M059J (cell line): ENCODE measurements at regions not wholly inside any gene's neighbourhood (a gene's known extent, or its start where the extent isn't known, plus 50 kb on each side); places are given as distances from the start of the nearest gene placed in this dataset.

Experiments
- DNase-seq: peaks from one replicate; pipeline ENCODE4 v3.0.0-alpha.2; 2012; ENCODE audit warnings: low read depth

DNA sequence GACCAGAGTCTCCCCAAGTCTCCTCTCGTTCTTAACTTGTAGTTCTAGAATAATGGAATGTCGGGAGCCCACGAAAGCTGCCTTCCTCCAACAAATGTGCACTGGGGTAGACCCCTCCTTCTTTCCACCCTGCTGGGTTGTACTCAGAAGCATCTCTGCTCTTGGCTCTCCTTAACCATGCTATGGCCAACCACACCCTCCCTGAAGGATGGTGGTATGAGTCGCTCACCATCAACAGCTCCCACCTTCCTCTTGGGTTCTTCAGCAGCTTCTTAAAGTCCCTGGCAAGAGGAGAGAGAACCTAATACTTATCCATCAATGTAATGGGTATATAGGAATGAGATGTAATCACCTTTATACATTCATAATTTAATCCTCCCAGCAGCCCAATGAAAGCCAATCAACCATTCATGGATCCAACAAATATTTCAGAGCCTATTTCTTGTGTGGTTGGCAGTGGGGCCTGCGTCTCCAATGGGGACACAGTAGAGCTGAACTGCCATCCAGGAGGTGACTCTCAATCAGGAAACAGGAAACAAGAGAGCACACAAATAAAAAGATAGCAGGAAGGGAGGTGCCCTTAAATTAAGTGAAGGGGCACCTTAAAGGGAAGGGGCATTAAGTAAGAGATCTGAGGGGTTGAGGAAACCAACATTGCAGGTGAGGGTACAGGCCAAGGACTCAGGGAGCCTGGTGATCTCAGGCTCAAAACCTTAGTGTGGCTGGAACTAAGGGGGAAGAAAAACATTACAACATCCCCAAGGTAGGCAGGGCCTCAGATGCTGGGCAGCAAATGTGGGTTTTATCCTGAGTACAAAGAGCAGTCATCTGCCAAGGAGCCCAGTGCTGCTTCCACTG, 64.4 kb upstream of the ETS2 start:
- no peak for DNase-seq

GRCh38 chr21:38741950-38742256, 63.8 kb upstream of the ETS2 start:
- DNase-seq = no peak

DNA sequence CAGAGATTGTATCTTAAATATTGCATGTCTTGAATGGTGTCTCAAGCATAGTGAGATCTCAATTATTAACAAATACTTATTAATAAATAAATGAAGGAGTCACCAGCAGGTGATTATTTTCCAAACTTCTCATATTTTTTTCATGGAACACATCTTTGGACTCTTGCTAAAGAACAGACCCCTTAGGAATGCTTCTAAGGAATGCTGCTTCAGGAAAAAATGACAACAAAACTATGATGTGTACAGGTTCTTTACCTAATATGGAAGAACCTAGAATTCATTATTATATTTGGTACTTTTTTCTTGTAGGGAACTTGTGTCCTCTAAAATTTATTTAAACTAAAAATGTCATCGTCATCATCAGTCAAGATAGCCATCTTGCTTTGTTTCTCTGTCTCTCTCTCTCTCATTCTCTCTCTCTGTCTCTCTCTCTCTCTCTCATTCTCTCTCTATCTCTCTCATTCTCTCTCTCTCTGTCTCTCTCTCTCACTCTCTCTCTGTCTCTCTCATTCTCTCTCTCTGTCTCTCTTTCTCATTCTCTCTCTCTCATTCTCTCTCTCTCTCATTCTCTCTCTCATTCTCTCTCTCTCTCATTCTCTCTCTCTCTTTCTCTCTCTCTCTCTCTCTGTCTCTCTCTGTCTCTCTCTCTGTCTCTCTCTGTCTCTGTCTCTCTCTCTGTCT, 63.0 kb upstream of the ETS2 start:
- DNase-seq = no peak

DNA sequence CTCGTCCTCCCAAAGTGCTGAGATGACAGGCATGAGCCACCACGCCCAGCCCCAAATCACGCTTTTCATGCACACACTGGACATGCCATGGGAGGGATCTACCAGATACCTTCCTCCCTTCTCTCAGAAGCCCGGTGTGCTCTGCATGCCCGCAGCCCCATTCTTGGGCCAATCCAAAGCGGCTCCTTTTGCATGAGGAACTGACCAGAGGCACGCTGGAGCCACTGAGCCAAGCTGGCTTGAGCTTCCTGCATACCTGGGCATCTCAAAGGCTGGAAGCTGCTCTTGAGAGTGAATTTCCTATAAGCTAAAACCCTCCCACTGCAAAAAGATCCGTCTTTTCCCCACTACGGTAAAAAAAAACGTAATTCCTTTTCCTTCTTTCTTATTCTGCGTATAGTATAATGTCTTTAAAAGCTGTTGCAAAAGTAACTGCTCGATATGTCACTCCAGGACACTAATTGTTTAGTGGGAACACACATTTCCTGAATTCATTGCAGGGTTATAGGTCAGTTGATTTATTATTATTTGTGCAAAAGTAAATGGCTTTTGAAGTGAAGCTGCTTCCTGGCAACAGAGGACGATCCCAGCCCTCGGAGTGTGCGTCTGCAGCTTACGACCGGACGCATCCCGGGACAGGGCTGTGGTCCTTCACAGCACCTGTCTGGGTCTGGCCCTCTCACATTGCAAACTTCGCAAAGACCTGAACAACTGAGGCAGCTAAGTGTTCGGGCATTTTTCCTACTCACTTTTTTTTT, 61.8 kb upstream of the ETS2 start:
- DNase-seq = no peak

DNA sequence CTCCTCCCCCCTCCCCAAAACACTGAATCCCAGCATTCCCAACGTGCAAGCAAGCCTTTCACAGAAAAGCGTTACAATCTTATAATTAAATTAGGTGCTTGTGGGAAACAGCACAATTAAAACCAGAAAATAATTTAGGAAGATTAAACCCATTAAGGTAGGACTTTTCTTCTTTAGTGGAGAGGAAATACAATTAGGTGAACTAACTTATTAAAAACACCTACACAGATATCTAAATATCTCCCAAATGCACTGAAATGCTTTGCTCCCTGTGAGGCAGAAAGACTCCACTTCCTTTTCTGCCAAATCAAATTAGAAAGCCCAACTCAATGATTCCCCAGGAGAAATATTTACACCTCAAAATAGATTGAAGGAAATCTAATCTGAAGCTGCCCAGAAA, 60.9 kb upstream of the ETS2 start:
- no peak for DNase-seq

DNA sequence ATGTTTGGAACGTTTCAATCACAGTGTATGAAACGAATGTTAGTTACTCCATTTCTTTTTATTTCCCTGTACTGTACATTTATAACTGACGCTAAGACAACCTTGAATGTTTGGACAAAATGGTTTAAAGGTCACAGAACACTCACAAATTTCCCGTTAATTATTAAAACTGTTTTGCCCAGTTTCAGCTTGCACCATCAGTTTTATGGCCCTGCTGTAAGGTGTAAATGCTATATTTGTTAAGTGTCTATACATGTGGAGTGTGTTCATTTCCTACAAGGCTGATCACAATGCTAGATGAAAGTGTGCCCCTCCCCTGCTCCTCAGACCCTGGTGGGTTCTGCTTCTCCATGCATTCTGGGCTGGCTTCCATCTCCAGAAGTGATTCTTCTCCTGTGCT, 57.9 kb upstream of the ETS2 start:
- no peak for DNase-seq

- no peak for DNase-seq
Measured at GRCh38 chr21:38751379-38752050, 54.2 kb upstream of the ETS2 start.

DNA sequence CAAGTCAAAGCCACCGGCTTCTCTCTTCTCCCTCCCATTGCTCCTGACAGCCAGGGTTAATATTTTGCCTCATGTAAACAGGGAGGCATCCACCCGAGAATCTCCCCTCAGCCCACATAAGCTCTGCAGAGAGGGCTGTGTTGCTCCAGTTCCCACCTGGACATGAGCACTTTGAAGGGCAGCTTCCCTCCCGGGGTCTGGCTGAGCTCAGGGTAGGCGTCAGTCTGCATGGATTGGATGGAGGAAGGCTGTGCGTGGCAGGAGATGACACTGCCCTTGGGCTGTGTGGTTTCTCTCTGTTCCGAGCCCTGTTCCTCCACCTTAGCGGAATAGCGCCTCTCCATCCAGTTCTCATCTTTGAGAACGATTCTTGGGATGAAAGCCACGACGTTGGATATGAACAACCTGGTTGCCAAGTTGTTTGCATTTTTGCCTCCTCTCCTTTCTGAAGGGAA, 53.7 kb upstream of the ETS2 start:
- no peak for DNase-seq

DNA sequence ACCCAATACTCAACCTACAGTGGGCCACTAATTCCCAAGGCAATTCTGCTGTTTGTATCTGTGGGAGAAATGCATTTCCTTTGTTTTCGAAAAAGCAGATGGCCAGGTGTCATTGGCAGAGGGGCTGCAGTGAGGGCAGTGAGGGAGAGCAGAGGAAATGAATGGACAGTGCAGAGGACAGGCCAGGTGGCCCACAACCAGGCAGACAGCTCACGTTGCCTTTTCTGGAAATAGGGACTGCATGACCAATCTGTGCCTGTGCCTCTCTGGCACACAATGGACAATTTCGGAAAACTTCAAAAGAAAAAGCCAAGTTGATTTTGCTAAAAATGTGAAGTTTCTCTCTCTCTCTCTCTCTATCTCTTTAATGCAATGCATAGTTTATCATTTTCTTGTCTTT, 52.6 kb upstream of the ETS2 start:
- no peak for DNase-seq

GRCh38 chr21:38753557-38753971, 52.2 kb upstream of the ETS2 start:
- DNase-seq = no peak
